Stimulated activated naive CD8-positive, alpha-beta T cell treated with anti-CD3 and anti-CD28 coated beads, Interleukin-15, Interleukin-2, amounts not matched to agents 100 U/mL and 50 U/mL, for 24 hours (primary cell): ENCODE measurements at regions not wholly inside any gene's neighbourhood (a gene's known extent, or its start where the extent isn't known, plus 50 kb on each side); places are given as distances from the start of the nearest gene placed in this dataset.
"Not testable (repeated sequence)": the region's sequence is repeated elsewhere in the genome, so short reads cannot be mapped to it uniquely, and the experiment has no call there.

ENCODE experiments used
- ATAC-seq: fragments of 150-1000 bp; cut with Tn5 transposase; one replicate; pipeline ENCODE4 v1.10.0; 2021
- DNase-seq: peaks from one replicate; pipeline ENCODE4 v3.0.0; 2021

DNA sequence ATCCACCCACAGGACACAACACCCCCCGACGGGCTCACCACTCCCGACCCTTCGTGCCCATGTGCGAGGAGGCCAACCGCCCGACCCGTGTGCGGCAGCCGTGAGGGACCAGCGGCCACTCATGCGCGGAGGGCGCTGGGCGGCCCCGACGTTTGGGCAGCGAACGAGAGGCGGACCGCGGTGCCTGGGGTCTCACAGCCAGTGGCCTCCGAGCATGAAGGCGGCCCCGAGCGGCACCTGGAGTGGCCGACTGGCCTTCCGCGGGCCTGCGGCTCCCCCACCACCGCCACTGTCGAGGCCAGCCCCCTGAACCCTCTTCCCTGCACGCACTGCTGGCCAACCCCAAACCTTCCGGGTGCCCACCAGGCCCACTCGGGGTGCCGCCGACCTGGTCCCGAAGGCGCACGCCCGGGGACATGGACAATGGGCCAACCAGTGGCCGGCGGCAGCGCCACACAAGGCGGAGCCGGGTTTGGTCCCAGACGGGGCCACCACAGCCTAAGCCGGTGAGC lies 4274.9 kb upstream of the OR11H1 start:
- ATAC-seq (no peak), DNase-seq (no peak)

DNA sequence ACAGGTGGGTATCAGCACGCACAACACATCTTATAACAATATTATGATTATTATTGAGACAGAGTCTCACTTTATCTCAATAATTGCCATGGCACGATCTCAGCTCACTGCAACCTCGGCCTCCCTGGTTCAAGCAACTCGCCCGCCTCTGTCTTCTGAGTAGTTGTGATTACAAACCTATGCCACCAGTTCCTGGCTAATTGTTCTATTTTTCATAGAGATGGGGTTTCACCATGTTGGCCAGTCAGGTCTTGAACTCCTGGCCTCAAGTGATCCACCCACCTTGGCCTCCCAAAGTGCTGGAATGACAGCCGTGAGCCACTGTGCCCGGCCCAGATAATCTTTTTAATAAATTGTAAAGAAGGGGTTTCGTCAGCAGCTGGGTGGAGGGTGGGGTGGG lies 4257.0 kb upstream of the OR11H1 start:
- DNase-seq, ATAC-seq: not testable (repeated sequence)

DNA sequence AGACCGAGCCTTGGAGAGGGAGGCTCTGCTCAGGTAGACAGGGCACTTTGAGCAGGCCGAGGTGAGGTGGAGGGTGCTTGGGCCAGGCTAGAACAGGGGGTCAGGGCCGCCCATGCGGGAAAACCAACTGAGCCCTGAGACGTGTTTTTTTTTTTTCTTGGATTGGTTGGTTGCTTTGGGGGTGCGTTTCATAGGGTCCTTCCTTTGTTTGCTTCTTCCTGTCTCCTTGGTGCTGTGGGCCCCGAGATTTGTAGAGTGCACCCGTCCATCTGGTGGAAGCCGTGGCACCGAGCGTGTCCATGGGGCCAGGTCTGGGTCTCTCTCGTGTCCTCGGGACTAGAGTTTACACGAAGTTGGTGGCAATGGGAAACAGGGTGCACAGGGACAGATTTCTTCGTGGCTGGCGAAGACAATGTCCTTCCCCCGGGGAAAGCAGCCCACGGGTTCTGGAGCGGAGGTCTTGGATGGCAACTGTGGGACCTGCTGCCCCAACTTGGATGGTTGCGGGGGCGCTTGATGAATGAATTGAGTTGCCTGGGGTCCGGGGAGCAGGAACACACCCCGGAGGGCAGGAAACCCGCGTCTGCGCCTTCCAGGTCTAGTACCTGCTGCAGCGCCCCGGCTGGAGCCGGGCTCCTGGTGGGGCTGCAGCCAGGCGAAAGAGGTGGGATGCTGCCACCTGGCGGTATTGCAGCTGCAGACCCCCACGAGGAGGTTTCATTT lies 4242.7 kb upstream of the OR11H1 start:
- DNase-seq: peak; percentile 60
- not testable (repeated sequence) for ATAC-seq

DNA sequence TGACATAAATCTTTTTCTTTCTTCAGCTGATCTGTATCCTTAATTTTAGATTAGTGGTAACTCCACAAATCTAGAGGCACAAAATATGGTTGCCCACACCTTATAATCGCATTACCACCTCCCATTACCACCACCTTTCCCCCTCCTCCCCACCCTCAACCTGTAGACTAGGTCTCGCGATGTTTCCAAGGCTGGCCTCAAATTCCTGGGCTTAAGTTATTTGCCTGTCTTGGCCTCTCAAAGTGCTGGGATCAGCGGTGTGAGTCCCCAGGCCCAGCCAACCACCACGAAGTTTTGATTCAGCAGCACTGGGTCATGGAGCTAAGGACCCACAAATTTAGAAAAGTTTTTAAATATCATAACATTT lies 4242.2 kb upstream of the OR11H1 start:
- DNase-seq, ATAC-seq: not testable (repeated sequence)

DNA sequence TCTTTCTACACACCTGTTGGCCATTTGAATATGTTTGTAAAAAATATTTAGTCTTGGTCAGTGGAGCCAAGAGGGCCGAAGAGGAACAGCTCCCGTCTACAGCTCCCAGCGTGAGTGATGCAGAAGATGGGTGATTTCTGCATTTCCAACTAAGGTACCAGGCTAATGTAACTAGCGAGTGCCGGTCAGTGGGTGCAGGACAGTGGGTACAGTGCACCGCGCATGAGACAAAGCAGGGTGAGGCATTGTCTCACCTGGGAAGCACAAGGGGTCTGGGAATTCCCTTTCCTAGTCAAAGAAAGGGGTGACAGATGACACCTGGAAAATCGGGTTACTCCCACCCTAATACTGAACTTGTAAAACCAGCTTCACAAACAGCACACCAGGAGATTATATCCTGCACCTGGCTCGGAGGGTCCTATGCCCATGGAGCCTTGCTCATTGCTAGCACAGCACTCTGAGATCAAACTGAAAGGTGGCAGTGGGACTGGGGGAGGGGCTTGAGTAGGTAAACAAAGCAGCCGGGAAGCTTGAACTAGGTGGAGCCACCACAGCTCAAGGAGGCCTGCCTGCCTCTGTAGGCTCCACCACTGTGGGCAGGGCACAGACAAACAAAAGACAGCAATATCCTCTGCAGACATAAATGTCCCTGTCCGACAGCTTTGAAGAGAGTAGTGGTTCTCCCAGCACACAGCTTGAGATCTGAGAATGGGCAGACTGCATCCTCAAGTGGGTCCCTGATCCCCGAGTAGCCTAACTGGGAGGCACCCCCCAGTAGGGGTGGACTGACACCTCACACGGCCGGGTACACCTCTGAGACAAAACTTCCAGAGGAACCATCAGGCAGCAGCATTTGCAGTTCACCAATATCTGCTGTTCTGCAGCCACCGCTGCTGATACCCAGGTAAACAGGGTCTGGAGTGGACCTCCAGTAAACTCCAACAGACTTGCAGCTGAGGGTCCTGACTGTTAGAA lies 4239.5 kb upstream of the OR11H1 start:
- not testable (repeated sequence) for DNase-seq, ATAC-seq

DNA sequence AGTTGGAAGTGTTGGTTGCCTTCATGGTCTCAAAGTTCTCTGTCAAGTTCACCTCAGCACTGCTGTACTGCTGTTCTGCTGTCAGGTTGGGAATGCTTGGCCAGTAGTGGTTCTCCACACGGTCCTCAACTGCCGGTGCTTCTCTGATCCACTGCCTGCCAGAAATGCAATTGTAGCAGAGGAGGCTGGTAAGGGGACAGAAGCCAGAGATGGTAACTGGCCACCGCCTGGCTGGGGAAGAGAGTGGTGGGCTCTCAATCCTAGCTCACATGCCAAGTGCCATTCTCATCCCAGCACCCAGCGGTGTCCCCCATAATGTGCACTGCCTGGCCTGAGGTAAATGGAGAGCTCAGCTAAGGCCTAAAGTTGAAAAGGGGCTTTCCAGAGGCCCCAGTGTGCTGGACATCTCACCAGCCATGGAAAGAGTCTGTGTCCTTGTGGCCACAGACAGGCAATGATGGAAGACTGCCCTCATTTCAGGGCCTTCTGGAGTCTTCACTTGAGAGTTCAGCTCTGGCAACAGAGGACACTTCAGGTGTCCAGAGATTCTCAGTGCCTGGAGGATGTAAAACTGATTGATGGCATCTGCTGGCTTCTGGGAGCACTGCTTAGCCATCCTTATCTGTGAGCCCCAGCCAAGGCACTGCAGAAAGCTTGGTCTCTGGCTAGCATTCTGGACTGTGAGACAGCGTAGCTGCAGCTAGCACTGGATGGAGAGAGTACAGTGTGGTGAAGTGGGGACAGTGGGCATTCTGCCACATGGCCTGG lies 4229.7 kb upstream of the OR11H1 start:
- not testable (repeated sequence) for ATAC-seq, DNase-seq

DNA sequence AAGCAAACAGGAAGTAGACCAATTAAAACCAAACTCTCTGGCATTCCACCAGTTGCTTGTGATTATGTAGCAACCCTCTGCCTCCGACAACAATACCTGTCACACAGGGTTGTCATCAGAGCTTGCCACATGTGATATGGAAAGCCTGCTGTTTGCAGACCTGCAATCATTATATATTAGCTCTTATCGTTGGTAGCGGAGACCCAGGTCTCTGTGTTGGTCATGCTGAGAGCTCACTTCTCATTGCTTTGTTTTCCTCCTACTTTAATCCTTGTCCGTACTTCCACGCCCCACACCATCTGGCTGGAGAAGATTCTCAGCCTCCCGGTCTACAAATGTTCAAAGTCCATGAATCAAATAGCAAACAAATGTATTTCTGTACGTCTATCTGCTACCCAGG lies 4225.6 kb upstream of the OR11H1 start:
- not testable (repeated sequence) for DNase-seq

DNA sequence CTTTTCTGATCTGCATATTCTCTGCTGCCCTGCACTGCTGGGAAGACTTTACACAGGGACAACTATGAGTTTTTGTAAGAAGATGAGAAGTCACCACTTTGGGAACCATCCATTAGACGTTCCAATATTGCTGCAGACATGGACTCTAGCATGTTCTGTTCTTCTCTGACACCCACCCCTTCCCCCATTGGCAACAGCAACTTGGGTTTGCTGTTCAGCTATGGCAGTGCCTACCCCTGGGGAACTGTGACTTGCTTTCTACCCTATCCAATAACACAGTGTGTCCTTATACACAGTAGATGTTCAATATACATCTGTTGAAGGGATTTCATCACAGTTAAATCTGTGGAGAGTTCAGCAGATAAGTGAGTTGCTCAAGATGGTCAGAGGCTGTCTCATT lies 4225.1 kb upstream of the OR11H1 start:
- not testable (repeated sequence) for DNase-seq, ATAC-seq

More for the DNA sequence above, 4225.6 kb upstream of the OR11H1 start:
- not testable (repeated sequence) for ATAC-seq

DNA sequence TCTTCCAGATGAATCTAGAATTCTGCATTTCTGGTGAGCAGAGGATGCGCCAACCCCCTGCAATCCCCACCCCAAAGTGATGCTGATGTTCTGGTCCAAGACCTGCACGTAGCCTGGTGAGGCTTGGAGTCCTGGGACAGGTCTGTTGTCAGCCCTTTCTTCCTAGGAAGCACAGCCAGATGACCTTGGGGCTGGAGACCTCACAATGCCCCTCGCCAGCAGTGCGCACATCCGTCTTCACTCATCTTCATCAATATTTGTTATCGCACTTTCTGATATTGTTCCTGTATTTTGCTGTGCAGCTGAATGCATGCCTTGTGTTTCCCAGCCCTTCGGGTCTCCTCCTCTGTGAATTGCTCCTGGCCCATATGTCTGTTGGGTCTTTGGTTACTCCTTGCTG lies 4222.8 kb upstream of the OR11H1 start:
- DNase-seq, ATAC-seq: not testable (repeated sequence)

DNA sequence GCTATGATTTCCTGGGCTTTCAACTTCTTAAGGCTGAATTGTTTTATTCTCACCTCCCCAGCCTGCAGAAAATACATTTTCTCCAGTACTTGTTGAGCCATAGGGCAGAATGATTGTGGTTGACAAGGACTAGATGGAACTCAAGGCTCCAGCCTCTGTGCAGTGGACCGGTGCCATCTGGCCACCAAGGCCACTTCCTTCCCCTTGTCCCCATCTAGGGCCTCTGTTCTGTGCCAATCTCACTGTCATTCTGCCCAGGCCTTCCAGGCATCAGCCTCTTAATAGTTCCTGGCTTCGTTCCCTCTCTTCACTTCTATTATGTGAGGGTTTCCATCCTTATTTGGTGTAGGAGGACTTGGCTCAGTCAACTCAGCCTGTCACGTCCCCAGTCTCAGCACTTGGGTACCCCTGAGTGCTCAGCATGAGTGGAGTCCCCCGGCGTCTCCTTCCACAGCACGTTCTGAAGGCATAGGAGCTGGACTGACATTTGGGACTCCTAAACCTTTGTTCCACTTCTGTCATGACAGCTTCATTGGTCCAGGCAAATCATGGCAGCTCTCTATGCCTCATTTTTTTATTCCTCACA lies 4221.0 kb upstream of the OR11H1 start:
- not testable (repeated sequence) for ATAC-seq, DNase-seq

DNA sequence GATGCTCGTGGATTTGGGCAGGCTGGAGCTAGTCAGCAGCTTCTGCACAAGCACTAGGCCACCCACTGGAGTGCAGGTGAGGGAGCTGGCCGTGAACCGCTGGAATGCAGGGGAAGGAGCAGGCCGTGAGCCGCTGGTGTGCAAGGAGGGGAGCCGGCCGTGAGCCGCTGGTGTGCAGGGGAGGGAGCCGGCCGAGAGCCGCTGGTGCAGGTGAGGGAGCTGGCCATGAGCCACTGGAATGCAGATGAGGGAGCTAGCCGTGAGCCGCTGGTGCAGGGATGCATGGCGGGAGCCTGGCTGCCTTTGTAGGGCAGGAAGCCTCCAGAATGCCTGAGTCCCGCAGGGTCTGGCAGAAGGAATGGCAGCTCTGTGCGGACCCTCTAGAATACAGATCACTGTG lies 4220.0 kb upstream of the OR11H1 start:
- DNase-seq (no peak), ATAC-seq (no peak)

DNA sequence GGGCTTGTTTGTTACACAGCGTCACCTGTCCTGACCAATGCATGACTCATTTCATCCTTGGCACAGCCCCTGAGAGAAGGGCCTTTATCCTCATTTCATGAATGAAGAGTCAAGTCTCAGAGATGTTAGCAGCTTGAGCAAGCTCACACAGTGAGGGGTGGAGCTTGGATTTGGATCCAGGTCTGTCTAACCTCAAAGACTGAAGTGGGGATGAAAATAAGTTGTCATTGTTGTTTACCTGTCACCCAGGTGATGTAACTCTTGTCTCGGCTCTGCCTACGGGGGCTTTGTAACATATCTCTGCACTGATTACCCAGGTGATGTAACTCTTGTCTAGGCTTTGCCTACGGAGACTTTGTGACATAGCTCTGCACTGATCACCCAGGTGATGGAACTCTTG lies 4218.2 kb upstream of the OR11H1 start:
- DNase-seq, ATAC-seq: not testable (repeated sequence)

DNA sequence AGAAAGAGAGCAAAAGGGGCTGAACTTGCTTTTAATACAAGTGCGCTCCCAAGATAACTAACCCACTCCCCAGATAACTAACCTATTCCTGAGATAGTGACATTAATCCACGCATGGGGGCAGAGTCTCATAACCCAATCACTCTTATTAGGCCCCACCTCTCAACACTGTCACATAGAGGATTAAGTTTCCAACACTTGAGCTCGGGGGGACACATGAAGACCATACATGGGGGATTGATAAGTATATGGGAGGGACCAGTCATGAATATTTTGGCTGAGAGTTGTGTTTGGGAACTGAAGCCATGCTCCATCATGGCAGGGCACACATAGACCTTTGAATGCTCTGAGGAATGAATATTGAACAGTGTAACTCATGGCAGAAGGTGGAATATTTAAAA lies 4217.3 kb upstream of the OR11H1 start:
- not testable (repeated sequence) for ATAC-seq, DNase-seq

DNA sequence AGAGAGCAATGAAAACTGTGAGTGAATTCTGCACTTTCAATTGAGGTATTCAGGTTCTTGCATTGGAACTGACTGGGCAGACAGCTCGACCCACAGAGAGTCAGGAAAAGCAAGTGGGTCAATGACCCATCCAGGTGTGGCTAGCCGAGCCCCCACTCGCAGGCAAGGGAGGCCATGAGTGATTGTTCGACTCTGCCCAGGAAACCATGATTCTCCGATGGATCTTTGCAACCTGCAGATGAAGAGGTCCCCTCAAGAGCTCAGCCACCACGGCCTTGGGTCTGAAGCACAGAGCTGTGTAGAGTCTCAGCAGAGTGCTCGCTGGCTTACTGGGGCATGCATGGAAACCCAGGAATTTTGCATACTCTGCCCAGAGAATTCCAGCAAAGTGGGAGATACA lies 4215.4 kb upstream of the OR11H1 start:
- DNase-seq, ATAC-seq: not testable (repeated sequence)

DNA sequence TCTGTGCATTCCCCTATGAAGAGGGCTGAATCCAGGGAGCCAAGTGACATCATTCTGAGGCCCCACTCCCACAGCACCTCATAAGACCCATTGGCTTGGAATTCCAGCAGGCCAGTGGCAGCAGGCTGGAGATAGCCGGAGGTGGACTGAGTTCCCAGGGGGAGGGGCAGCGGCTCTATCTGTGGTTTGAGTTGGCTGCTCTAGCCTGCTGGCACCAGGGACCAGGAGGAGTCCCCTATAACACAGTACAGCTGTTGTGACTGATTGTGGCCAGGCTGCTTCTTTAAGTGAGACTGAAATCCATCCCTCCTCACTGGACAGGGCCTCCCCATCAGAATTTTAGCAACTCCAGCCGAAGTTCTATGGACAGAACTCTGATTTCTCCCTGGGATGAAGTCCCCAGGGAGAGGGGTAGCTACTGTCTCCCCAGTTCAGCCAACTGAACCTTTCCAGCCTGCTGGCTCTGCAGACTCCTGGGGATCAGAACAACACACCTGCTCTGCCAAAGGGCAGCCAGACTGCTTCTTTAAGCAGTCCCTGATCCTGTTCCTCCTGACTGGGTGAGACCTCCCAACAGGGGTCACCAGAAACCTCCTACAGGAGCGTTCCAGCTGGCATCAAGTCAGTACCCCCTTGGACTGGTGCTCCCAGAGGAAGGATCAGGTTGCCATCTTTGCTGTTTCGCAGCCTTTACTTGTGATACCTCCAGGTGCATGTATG lies 4214.8 kb upstream of the OR11H1 start:
- DNase-seq, ATAC-seq: not testable (repeated sequence)

DNA sequence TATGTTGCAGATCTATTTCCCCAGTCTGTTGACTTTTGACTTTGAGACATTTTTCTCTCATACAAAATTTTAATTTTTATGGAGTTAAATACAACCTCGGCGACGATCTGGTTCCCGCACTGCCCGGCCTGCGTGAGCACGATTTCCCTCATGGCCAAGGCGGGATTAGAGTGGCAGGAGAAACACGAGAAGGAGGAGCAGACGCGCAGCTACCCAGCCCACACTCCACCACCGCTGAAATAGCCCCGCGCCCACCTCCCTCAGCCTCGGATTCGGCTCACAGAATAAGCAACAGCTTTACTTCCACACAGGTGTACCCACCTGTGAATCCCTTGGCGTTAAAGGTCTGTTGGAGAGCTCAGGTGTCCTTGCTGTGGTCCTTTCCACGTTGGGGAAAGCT lies 4209.4 kb upstream of the OR11H1 start:
- ATAC-seq, DNase-seq: not testable (repeated sequence)

DNA sequence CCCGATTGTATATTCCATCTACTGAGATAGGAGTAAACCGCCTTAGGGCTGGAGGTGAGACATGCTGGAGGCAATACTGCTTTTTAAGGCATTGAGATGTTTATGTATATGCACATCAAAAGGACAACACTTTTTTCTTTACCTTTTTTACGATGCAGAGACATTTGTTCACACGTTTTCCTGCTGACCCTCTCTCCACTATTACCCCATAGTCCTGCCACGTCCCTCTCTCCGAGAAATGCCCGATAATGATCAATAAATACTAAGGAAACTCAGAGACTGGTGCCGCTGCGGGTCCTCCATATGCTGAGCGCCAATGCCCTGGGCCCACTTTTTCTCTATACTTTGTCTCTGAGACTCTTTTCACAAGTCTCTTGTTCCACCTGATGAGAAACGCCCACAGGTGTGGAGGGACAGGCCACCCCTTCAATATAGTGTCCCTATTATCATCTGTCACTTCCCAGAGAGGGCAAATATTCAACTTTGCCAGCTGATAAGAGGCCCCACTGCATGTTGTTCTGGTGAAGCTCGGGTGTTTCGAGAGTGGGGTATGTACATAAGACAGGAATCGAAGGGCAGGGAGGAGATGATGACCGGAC lies 4203.5 kb upstream of the OR11H1 start:
- not testable (repeated sequence) for DNase-seq, ATAC-seq

DNA sequence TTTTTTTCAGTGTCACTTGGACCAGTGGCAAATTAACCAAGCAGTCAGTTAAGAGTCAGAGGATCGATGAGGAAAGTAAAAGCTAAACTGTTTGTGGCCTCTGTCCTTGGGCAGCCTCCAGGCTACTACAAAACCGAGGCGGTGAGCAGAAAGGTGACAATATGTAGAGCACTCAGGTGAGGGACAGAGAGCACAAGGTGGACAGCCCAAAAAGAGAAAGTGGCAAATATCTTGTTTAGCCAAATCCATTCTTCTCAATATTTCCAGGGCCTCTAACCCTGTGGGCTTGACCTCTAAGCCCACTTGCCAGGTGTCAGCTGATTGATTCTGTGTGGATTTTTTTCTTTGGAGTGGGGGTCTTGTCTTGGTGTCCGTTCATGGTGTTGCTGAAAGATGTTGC lies 4202.2 kb upstream of the OR11H1 start:
- DNase-seq (no peak), ATAC-seq (no peak)

DNA sequence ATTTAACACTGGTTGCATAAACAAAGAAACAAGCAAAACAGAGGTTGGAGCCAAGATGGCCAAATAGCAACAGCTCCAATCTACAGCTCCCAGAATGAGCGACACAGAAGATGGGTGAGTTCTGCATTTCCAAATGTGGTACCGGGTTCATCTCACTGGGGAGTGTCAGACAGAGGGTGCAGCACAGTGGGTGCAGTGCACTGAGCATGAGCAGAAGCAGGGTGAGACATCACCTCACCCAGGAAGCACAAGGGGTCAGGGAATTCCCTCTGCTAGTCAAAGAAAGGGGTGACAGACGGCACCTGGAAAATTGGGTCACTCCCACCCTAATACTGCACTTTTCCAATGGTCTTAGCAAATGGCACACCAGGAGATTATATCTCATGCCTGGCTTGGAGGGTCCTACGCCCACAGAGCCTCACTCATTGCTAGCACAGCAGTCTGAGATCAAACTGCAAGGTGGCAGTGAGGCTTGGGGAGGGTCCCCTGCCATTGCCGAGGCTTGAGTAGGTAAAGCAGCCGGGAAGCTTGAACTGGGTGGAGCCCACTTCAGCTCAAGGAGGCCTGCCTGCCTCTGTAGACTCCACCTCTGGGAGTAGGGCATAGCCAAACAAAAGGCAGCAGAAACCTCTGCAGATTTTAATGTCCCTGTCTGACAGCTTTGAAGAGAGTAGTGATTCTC lies 4186.5 kb upstream of the OR11H1 start:
- not testable (repeated sequence) for DNase-seq, ATAC-seq

DNA sequence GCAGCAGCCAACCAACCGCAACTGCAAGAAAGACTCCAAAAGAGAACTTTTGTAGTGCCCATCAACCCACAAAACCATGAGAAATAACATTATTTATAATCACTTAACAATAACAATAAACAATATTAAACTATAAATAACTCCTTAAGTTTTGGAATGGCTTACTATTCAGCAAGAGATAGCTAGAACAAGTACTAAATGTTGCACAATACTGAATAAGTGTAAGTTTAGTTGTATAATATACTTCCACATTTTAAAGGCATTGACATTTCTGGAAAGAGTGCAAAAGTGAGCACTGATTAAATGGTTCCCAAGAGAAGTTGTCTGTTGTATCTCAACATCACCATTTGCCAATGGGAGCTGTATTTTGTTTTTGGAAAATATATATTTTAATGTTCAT lies 4176.8 kb upstream of the OR11H1 start:
- ATAC-seq, DNase-seq: not testable (repeated sequence)
